ENCODE measurements at regions not wholly inside any gene's neighbourhood (a gene's known extent, or its start where the extent isn't known, plus 50 kb on each side); places are given as distances from the start of the nearest gene placed in this dataset.

DNA sequence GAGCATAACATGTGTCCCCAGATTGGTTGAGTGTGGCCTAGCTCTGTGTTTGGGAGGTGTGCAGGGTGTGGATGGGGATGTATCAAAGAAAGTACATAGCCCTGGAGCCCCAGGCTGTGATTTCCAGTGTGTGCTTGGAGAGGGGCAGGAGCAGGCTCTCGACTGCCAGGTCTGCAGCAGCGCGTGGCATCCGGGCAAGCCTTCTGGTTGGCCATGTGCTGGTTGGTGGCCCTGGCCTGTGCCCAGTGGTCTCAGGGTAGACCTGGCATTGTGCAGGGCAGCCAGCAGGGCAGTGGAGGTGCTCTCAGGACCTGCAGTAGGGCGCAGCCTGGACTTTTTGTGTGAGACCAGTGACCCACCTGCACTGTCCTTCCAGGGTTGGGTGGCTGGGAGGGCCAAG, 231.5 kb downstream of the UBE3A start:
- Histone ChIP-seq H3K4me1 (ENCODE audit: control insufficient read depth, extremely low read depth, insufficient read depth, low read length) (no peaks in the 10 kb centered on the region), H3K4me3 (replicated peaks in 1 of 3; ENCODE audit: insufficient read depth in 1 of 3, low read depth in 1 of 3, low read length in 3 of 3) (no peak overlapping the region), H3K4me2 (ENCODE audit: insufficient read depth, low read length) (no peak overlapping the region), H3K27ac (ENCODE audit: insufficient read depth, low read depth, low read length) (no peak overlapping the region), H3K9me3 (replicated peaks; ENCODE audit: control insufficient read depth, insufficient read depth, low read length) (peaks cover 19% of the 10 kb centered on the region), H3K27me3 (ENCODE audit: control insufficient read depth in 2 of 2, insufficient read depth in 2 of 2, low read length in 2 of 2) (no peaks in the 10 kb centered on the region), H3K79me2 (ENCODE audit: control insufficient read depth, insufficient read depth, low read length) (no peaks in the 10 kb centered on the region), H4K20me1 (replicated peaks; ENCODE audit: control insufficient read depth, extremely low read depth, insufficient read depth, low read length) (no peaks in the 10 kb centered on the region), H3K9ac (replicated peaks; ENCODE audit: extremely low read depth, insufficient read depth, low read length) (no peak overlapping the region), H3K36me3 (ENCODE audit: control insufficient read depth in 2 of 2, extremely low read depth in 1 of 2, insufficient read depth in 2 of 2, low read length in 2 of 2) (no peaks in the 10 kb centered on the region), H2AFZ (ENCODE audit: low read depth, low read length) (no peak overlapping the region), H3K9me1 (replicated peaks; ENCODE audit: control insufficient read depth, extremely low read depth, insufficient read depth, low read length) (no peaks in the 10 kb centered on the region)
- TF ChIP-seq, protein P1, sequence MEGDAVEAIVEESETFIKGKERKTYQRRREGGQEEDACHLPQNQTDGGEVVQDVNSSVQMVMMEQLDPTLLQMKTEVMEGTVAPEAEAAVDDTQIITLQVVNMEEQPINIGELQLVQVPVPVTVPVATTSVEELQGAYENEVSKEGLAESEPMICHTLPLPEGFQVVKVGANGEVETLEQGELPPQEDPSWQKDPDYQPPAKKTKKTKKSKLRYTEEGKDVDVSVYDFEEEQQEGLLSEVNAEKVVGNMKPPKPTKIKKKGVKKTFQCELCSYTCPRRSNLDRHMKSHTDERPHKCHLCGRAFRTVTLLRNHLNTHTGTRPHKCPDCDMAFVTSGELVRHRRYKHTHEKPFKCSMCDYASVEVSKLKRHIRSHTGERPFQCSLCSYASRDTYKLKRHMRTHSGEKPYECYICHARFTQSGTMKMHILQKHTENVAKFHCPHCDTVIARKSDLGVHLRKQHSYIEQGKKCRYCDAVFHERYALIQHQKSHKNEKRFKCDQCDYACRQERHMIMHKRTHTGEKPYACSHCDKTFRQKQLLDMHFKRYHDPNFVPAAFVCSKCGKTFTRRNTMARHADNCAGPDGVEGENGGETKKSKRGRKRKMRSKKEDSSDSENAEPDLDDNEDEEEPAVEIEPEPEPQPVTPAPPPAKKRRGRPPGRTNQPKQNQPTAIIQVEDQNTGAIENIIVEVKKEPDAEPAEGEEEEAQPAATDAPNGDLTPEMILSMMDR (IDR thresholded peaks at IDR 0.05; ENCODE audit: extremely low read depth in 1 of 2, insufficient read depth in 1 of 2, low read depth in 1 of 2, low read length in 2 of 2) = no peak
- no TSS peak for BruUV-seq (replicated peaks)
- dilution Hi-C loops (cut with MboI; ENCODE audit: extremely low pct_ligation_motif_present, low sequenced_read_pairs) (no loop called here), intact Hi-C loops (cut with micrococcal nuclease) (no loop called here)
- POLR2A ChIA-PET = no interaction called here
- no peak for DNase-seq (ENCODE audit: low read depth, low spot score)
- CTCF ChIA-PET = no interaction called here
- no peak for FAIRE-seq

DNA sequence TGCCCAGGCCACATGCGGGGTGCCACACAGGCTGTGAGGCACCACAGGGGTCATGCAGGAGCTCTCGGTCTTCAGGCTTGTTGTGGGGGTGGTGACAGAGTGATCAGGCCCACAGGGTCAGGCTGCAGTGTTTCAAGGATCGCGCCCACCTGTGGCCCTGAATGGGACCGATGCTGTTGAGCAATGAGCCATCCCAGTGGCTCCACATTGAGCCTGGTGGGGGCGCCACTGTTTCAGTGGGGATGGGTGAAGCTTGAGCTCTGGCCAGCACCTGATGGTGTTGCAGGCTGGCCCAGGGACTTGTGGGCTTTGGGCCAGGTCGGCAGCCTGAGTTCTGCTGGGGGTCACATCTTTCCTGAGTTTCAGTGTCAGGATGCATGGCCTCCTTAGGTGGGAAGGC, 230.1 kb downstream of the UBE3A start:
- no TSS peak for BruUV-seq (replicated peaks)
- Histone ChIP-seq H3K79me2 (ENCODE audit: control insufficient read depth, insufficient read depth, low read length) (no peaks in the 10 kb centered on the region), H3K36me3 (ENCODE audit: control insufficient read depth in 2 of 2, extremely low read depth in 1 of 2, insufficient read depth in 2 of 2, low read length in 2 of 2) (no peaks in the 10 kb centered on the region), H3K27me3 (ENCODE audit: control insufficient read depth in 2 of 2, insufficient read depth in 2 of 2, low read length in 2 of 2) (no peaks in the 10 kb centered on the region), H3K9me3 (replicated peaks; ENCODE audit: control insufficient read depth, insufficient read depth, low read length) (peaks cover 19% of the 10 kb centered on the region), H2AFZ (ENCODE audit: low read depth, low read length) (no peak overlapping the region), H3K4me1 (ENCODE audit: control insufficient read depth, extremely low read depth, insufficient read depth, low read length) (no peaks in the 10 kb centered on the region), H3K27ac (ENCODE audit: insufficient read depth, low read depth, low read length) (no peak overlapping the region), H3K4me2 (ENCODE audit: insufficient read depth, low read length) (no peak overlapping the region), H3K9ac (replicated peaks; ENCODE audit: extremely low read depth, insufficient read depth, low read length) (no peak overlapping the region), H3K9me1 (replicated peaks; ENCODE audit: control insufficient read depth, extremely low read depth, insufficient read depth, low read length) (no peaks in the 10 kb centered on the region), H4K20me1 (replicated peaks; ENCODE audit: control insufficient read depth, extremely low read depth, insufficient read depth, low read length) (no peaks in the 10 kb centered on the region), H3K4me3 (replicated peaks in 1 of 3; ENCODE audit: insufficient read depth in 1 of 3, low read depth in 1 of 3, low read length in 3 of 3) (no peak overlapping the region)
- TF ChIP-seq FOS (IDR thresholded peaks at IDR 0.05; ENCODE audit: borderline replicate concordance, insufficient read depth, low read length) (no peak), POLR2A (IDR thresholded peaks at IDR 0.05; ENCODE audit: low read depth, low read length) (no peak), EZH2 (IDR thresholded peaks at IDR 0.05; ENCODE audit: borderline replicate concordance, low read depth, low read length, severe bottlenecking) (no peak), GATA2 (IDR thresholded peaks at IDR 0.05; ENCODE audit: insufficient read depth, insufficient read length, low read depth, low read length) (no peak), JUN (IDR thresholded peaks at IDR 0.05; ENCODE audit: borderline replicate concordance, insufficient read depth, insufficient read length, low read depth) (no peak), MYC (IDR thresholded peaks at IDR 0.05; ENCODE audit: low read depth, low read length) (no peak), POLR2AphosphoS5 (IDR thresholded peaks at IDR 0.05; ENCODE audit: insufficient read depth, low read depth, low read length) (no peak)
- TF ChIP-seq, protein P2, sequence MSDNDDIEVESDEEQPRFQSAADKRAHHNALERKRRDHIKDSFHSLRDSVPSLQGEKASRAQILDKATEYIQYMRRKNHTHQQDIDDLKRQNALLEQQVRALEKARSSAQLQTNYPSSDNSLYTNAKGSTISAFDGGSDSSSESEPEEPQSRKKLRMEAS (IDR thresholded peaks at IDR 0.05; ENCODE audit: insufficient read depth, insufficient read length) = no peak
- TF ChIP-seq, protein P1 (IDR thresholded peaks at IDR 0.05; ENCODE audit: extremely low read depth in 1 of 2, insufficient read depth in 1 of 2, low read depth in 1 of 2, low read length in 2 of 2) = no peak
- dilution Hi-C loops (cut with MboI; ENCODE audit: extremely low pct_ligation_motif_present, low sequenced_read_pairs) (no loop called here), intact Hi-C loops (cut with micrococcal nuclease) (no loop called here)
- DNase-seq (ENCODE audit: low read depth, low spot score) = no peak
- no peak for FAIRE-seq
- ChIA-PET POLR2A (no interaction called here), CTCF (no interaction called here)
